ENCODE measurements at regions not wholly inside any gene's neighbourhood (a gene's known extent, or its start where the extent isn't known, plus 50 kb on each side); places are given as distances from the start of the nearest gene placed in this dataset.

DNA sequence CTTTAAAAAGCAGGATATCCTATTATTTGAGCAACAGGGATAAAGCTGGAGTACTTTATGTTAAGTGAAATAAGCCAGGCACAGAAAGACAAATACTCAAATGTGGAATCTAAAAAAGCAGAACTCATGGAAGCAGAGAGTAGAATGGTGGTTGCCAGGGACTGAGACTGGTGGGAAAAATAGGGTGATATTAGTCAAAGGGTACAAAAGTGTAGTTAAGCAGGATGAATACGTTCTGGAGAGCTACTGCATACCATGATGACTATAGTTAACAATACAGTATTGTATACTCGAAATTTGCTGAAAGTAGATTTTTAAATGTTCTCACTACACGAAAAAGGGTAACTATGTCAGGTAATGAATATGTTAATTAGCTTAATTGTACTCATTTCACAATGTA is 125.5 kb upstream of the VSTM2A start:
- TF ChIP-seq, protein P1, sequence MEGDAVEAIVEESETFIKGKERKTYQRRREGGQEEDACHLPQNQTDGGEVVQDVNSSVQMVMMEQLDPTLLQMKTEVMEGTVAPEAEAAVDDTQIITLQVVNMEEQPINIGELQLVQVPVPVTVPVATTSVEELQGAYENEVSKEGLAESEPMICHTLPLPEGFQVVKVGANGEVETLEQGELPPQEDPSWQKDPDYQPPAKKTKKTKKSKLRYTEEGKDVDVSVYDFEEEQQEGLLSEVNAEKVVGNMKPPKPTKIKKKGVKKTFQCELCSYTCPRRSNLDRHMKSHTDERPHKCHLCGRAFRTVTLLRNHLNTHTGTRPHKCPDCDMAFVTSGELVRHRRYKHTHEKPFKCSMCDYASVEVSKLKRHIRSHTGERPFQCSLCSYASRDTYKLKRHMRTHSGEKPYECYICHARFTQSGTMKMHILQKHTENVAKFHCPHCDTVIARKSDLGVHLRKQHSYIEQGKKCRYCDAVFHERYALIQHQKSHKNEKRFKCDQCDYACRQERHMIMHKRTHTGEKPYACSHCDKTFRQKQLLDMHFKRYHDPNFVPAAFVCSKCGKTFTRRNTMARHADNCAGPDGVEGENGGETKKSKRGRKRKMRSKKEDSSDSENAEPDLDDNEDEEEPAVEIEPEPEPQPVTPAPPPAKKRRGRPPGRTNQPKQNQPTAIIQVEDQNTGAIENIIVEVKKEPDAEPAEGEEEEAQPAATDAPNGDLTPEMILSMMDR (IDR thresholded peaks at IDR 0.05 in 8 of 11, conservative IDR thresholded peaks at IDR 0.05 in 3 of 11) = no peak
- TF ChIP-seq POLR2A (IDR thresholded peaks at IDR 0.05) = no peak

All from spleen (tissue), 7 donors.